ENCODE measurements at regions not wholly inside any gene's neighbourhood (a gene's known extent, or its start where the extent isn't known, plus 50 kb on each side); places are given as distances from the start of the nearest gene placed in this dataset.

DNA sequence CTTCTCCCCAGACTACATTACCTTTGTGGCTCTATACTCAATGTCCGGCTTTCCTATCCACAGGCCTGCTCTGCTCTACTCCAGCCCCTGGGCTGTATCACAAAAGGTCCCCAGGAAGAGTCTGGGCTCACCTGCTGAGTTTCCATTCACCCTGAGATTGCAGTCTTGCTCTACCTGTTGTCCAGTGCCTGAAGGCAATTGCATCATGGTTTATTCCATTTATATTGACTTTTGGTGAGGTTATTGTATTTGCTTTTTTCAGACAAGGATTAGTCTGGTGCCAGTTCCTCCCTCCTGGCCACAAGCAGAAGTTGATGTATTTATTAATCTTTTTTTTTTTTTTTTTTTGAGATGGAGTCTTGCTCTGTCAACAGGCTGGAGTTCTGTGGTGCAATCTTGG is 273.1 kb downstream of the XPNPEP1 start:
- no peak overlapping the region for H3K9ac ChIP-seq (ENCODE audit: low read length)
- H3K36me3 ChIP-seq (ENCODE audit: insufficient read depth, low read length), result no peaks in the 10 kb centered on the region
- H3K9me2 ChIP-seq (ENCODE audit: insufficient read depth, low read length), result no peaks in the 10 kb centered on the region
- no peak overlapping the region for H3K27ac ChIP-seq (ENCODE audit: low read length)
- TF ChIP-seq MXI1 (conservative IDR thresholded peaks at IDR 0.05; ENCODE audit: poor library complexity, severe bottlenecking), result no peak
- no peaks in the 10 kb centered on the region for H3F3A ChIP-seq (ENCODE audit: insufficient read depth, low read length, poor library complexity, severe bottlenecking)
- no peaks in the 10 kb centered on the region for H3K27me3 ChIP-seq (ENCODE audit: insufficient read depth, low read depth, low read length)
- H3K4me2 ChIP-seq (ENCODE audit: low read length), result no peak overlapping the region
- H3K4me3 ChIP-seq (ENCODE audit: low read length), result no peak overlapping the region
- H3K9me3 ChIP-seq (ENCODE audit: low read length), result no peaks in the 10 kb centered on the region
- no peaks in the 10 kb centered on the region for H4K20me1 ChIP-seq (ENCODE audit: insufficient read depth)
- H3K79me2 ChIP-seq (replicated peaks; ENCODE audit: insufficient read depth, low read length), result no peaks in the 10 kb centered on the region
- no peak overlapping the region for H2AFZ ChIP-seq (ENCODE audit: low read depth, low read length)

DNA sequence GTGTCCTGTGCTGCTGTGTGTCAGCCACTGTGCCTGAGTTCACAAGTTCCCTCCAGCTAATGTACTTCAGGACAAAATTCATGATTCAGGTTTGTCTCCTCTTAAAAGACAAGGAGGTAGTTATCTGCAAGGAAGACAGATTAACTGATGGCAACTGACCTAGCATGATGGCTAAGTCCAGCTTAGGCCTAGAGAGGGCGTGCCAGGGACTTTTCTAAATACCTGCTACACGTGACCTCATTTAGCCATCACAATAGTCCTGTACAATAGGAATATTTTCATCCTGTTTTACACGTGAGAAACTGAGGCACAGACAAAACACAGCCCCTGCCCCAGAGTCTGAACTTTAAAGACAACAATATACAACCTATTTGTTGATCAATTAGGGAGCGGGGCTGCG is 275.7 kb downstream of the XPNPEP1 start:
- no peaks in the 10 kb centered on the region for H3F3A ChIP-seq (ENCODE audit: insufficient read depth, low read length, poor library complexity, severe bottlenecking)
- H3K4me3 ChIP-seq (ENCODE audit: low read length), result no peak overlapping the region
- H3K9ac ChIP-seq (ENCODE audit: low read length), result no peak overlapping the region
- no peaks in the 10 kb centered on the region for H3K9me2 ChIP-seq (ENCODE audit: insufficient read depth, low read length)
- H3K79me2 ChIP-seq (replicated peaks; ENCODE audit: insufficient read depth, low read length), result no peaks in the 10 kb centered on the region
- no peak overlapping the region for H3K27ac ChIP-seq (ENCODE audit: low read length)
- no peak overlapping the region for H3K4me2 ChIP-seq (ENCODE audit: low read length)
- no peaks in the 10 kb centered on the region for H3K27me3 ChIP-seq (ENCODE audit: insufficient read depth, low read depth, low read length)
- no peaks in the 10 kb centered on the region for H4K20me1 ChIP-seq (ENCODE audit: insufficient read depth)
- no peaks in the 10 kb centered on the region for H3K9me3 ChIP-seq (ENCODE audit: low read length)
- H2AFZ ChIP-seq (ENCODE audit: low read depth, low read length), result no peak overlapping the region
- TF ChIP-seq EZH2 (IDR thresholded peaks at IDR 0.05; ENCODE audit: borderline replicate concordance, insufficient read depth, low read length, poor library complexity, severe bottlenecking) (no peak), MXI1 (conservative IDR thresholded peaks at IDR 0.05; ENCODE audit: poor library complexity, severe bottlenecking) (no peak), EP300 (conservative IDR thresholded peaks at IDR 0.05; ENCODE audit: poor library complexity, severe bottlenecking) (no peak), SMC3 (conservative IDR thresholded peaks at IDR 0.05; ENCODE audit: poor library complexity) (no peak), POLR2AphosphoS5 (IDR thresholded peaks at IDR 0.05) (no peak), RAD21 (conservative IDR thresholded peaks at IDR 0.05) (no peak), TAF1 (IDR thresholded peaks at IDR 0.05; ENCODE audit: low read depth) (no peak)
- TF ChIP-seq, protein P1, sequence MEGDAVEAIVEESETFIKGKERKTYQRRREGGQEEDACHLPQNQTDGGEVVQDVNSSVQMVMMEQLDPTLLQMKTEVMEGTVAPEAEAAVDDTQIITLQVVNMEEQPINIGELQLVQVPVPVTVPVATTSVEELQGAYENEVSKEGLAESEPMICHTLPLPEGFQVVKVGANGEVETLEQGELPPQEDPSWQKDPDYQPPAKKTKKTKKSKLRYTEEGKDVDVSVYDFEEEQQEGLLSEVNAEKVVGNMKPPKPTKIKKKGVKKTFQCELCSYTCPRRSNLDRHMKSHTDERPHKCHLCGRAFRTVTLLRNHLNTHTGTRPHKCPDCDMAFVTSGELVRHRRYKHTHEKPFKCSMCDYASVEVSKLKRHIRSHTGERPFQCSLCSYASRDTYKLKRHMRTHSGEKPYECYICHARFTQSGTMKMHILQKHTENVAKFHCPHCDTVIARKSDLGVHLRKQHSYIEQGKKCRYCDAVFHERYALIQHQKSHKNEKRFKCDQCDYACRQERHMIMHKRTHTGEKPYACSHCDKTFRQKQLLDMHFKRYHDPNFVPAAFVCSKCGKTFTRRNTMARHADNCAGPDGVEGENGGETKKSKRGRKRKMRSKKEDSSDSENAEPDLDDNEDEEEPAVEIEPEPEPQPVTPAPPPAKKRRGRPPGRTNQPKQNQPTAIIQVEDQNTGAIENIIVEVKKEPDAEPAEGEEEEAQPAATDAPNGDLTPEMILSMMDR (IDR thresholded peaks at IDR 0.05; ENCODE audit: poor library complexity, severe bottlenecking), result no peak
- TF ChIP-seq, protein P2, sequence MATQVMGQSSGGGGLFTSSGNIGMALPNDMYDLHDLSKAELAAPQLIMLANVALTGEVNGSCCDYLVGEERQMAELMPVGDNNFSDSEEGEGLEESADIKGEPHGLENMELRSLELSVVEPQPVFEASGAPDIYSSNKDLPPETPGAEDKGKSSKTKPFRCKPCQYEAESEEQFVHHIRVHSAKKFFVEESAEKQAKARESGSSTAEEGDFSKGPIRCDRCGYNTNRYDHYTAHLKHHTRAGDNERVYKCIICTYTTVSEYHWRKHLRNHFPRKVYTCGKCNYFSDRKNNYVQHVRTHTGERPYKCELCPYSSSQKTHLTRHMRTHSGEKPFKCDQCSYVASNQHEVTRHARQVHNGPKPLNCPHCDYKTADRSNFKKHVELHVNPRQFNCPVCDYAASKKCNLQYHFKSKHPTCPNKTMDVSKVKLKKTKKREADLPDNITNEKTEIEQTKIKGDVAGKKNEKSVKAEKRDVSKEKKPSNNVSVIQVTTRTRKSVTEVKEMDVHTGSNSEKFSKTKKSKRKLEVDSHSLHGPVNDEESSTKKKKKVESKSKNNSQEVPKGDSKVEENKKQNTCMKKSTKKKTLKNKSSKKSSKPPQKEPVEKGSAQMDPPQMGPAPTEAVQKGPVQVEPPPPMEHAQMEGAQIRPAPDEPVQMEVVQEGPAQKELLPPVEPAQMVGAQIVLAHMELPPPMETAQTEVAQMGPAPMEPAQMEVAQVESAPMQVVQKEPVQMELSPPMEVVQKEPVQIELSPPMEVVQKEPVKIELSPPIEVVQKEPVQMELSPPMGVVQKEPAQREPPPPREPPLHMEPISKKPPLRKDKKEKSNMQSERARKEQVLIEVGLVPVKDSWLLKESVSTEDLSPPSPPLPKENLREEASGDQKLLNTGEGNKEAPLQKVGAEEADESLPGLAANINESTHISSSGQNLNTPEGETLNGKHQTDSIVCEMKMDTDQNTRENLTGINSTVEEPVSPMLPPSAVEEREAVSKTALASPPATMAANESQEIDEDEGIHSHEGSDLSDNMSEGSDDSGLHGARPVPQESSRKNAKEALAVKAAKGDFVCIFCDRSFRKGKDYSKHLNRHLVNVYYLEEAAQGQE (IDR thresholded peaks at IDR 0.05; ENCODE audit: borderline replicate concordance), result no peak
- H3K36me3 ChIP-seq (ENCODE audit: insufficient read depth, low read length), result no peaks in the 10 kb centered on the region

DNA sequence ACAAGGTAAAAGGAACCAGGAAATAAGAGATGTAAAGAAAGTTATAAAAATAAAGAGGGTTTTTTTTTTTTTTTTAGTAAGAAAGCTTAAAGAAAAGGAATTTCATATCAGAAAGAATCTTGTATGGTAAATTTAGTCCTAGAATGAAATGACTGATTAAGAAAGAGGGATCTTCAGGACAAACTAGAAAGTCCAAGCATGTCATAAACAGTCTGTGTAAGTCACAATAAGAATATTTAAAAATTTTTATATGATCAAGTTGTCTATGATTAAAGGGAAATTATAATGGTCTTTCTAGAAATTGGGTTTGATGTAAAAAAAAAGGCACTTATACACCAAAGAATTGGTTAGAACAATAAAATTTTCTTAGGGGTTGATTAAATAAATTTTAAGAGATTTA is 289.5 kb downstream of the XPNPEP1 start:
- Histone ChIP-seq H2AFZ (ENCODE audit: low read depth, low read length) (no peak overlapping the region), H3K79me2 (replicated peaks; ENCODE audit: insufficient read depth, low read length) (no peaks in the 10 kb centered on the region), H3F3A (ENCODE audit: insufficient read depth, low read length, poor library complexity, severe bottlenecking) (no peaks in the 10 kb centered on the region), H3K4me2 (ENCODE audit: low read length) (no peak overlapping the region), H3K9ac (ENCODE audit: low read length) (no peak overlapping the region), H4K20me1 (ENCODE audit: insufficient read depth) (no peaks in the 10 kb centered on the region), H3K36me3 (ENCODE audit: insufficient read depth, low read length) (no peaks in the 10 kb centered on the region), H3K4me3 (ENCODE audit: low read length) (no peak overlapping the region), H3K27me3 (ENCODE audit: insufficient read depth, low read depth, low read length) (no peaks in the 10 kb centered on the region), H3K9me2 (ENCODE audit: insufficient read depth, low read length) (no peaks in the 10 kb centered on the region), H3K9me3 (ENCODE audit: low read length) (no peaks in the 10 kb centered on the region), H3K27ac (ENCODE audit: low read length) (no peak overlapping the region)
- TF ChIP-seq, protein P1 (IDR thresholded peaks at IDR 0.05; ENCODE audit: poor library complexity, severe bottlenecking), result no peak
- TF ChIP-seq, protein P2 (IDR thresholded peaks at IDR 0.05; ENCODE audit: borderline replicate concordance), result no peak
- TF ChIP-seq SMC3 (conservative IDR thresholded peaks at IDR 0.05; ENCODE audit: poor library complexity) (no peak), EP300 (conservative IDR thresholded peaks at IDR 0.05; ENCODE audit: poor library complexity, severe bottlenecking) (no peak), RAD21 (conservative IDR thresholded peaks at IDR 0.05) (no peak), EZH2 (IDR thresholded peaks at IDR 0.05; ENCODE audit: borderline replicate concordance, insufficient read depth, low read length, poor library complexity, severe bottlenecking) (no peak), POLR2AphosphoS5 (IDR thresholded peaks at IDR 0.05) (no peak), MXI1 (conservative IDR thresholded peaks at IDR 0.05; ENCODE audit: poor library complexity, severe bottlenecking) (no peak), TAF1 (IDR thresholded peaks at IDR 0.05; ENCODE audit: low read depth) (no peak)
